Progenitor cell of endocrine pancreas (in vitro differentiated cells): ENCODE measurements at regions not wholly inside any gene's neighbourhood (a gene's known extent, or its start where the extent isn't known, plus 50 kb on each side); places are given as distances from the start of the nearest gene placed in this dataset.
A peak's percentile ranks its signal among the peaks of the same experiment; 100 is the strongest.
"Not testable (repeated sequence)": the region's sequence is repeated elsewhere in the genome, so short reads cannot be mapped to it uniquely, and the experiment has no call there.

Source experiments
- DNase-seq: peaks from one replicate; pipeline ENCODE4 v3.0.0; 2021; ENCODE audit warnings: low spot score; ENCODE audit not compliant: unreplicated experiment
- H3K27ac Mint-ChIP-seq: 2 replicates; pipeline ENCODE4 v1.8.0; 2021; ENCODE audit warnings: mild to moderate bottlenecking, moderate library complexity, mixed read lengths
- H3K27me3 Mint-ChIP-seq: 2 replicates; pipeline ENCODE4 v1.8.0; 2021; ENCODE audit warnings: mixed read lengths
- H3K36me3 Mint-ChIP-seq: 2 replicates; pipeline ENCODE4 v1.8.0; 2022; ENCODE audit warnings: mixed read lengths; ENCODE audit not compliant: insufficient read depth
- H3K4me1 Mint-ChIP-seq: 2 replicates; pipeline ENCODE4 v1.8.0; 2021; ENCODE audit warnings: low read depth, mixed read lengths
- H3K4me3 Mint-ChIP-seq: 2 replicates; pipeline ENCODE4 v1.8.0; 2021; ENCODE audit warnings: low read depth, mild to moderate bottlenecking, moderate library complexity, mixed read lengths
- H3K9me3 Mint-ChIP-seq: 2 replicates; pipeline ENCODE4 v1.8.0; 2021; ENCODE audit warnings: low read depth, mixed read lengths
- CTCF ChIP-seq: fragments of 200-600 bp; sonication (generic); IDR thresholded peaks from one replicate; pipeline ENCODE4 v1.5.0; 2021; ENCODE audit warnings: antibody characterized with exemption, mild to moderate bottlenecking; ENCODE audit not compliant: unreplicated experiment

GRCh38 chr15:95032156-95032555, 800.8 kb downstream of the MCTP2 start:
- DNase-seq: no peak
- H3K27ac Mint-ChIP-seq: no peak overlapping the region
- H3K9me3 Mint-ChIP-seq: peaks cover 9% of the 10 kb centered on the region
- no peaks in the 10 kb centered on the region for H3K4me1 Mint-ChIP-seq
- no peak overlapping the region for H3K4me3 Mint-ChIP-seq
- no peaks in the 10 kb centered on the region for H3K27me3 Mint-ChIP-seq
- no peak for TF ChIP-seq CTCF
- peaks cover 1% of the 10 kb centered on the region for H3K36me3 Mint-ChIP-seq

GRCh38 chr15:95035106-95035505, 803.7 kb downstream of the MCTP2 start:
- Mint-ChIP-seq H3K4me3 (no peak overlapping the region), H3K9me3 (peaks cover 15% of the 10 kb centered on the region), H3K4me1 (no peaks in the 10 kb centered on the region), H3K27me3 (no peaks in the 10 kb centered on the region), H3K27ac (peak overlapping the region; percentile 6), H3K36me3 (peaks cover 1% of the 10 kb centered on the region)
- no peak for DNase-seq
- no peak for TF ChIP-seq CTCF

DNA sequence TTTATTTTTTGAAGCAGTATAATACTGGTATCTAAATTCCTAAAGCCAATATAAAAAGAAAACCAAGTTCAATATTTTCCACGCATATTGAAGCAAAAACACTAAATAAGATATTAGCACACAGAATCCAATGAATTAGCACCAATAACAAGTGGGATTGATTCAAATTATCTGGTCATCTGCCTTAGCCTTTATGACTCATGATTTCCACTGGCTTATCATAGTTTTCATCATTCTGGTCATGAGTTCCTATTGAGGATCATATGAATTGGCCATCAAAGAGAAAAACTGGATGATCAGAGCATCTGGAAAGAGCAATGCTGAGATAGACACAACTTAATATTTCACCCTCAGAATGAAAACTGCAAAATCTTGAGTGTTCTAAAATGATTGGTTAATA, 809.9 kb downstream of the MCTP2 start:
- Mint-ChIP-seq H3K27me3 (no peaks in the 10 kb centered on the region), H3K36me3 (no peaks in the 10 kb centered on the region), H3K9me3 (peaks cover 6% of the 10 kb centered on the region)

GRCh38 chr15:95043236-95043932, 812.0 kb downstream of the MCTP2 start:
- H3K36me3 Mint-ChIP-seq, H3K4me3 Mint-ChIP-seq, H3K27ac Mint-ChIP-seq, H3K27me3 Mint-ChIP-seq, H3K4me1 Mint-ChIP-seq, DNase-seq: not testable (repeated sequence)
- peaks cover 13% of the 10 kb centered on the region for H3K9me3 Mint-ChIP-seq

More for the DNA sequence above, 809.9 kb downstream of the MCTP2 start:
- DNase-seq: no peak
- no peaks in the 10 kb centered on the region for H3K4me1 Mint-ChIP-seq
- no peak overlapping the region for H3K4me3 Mint-ChIP-seq
- H3K27ac Mint-ChIP-seq: no peak overlapping the region
- no peak for TF ChIP-seq CTCF

DNA sequence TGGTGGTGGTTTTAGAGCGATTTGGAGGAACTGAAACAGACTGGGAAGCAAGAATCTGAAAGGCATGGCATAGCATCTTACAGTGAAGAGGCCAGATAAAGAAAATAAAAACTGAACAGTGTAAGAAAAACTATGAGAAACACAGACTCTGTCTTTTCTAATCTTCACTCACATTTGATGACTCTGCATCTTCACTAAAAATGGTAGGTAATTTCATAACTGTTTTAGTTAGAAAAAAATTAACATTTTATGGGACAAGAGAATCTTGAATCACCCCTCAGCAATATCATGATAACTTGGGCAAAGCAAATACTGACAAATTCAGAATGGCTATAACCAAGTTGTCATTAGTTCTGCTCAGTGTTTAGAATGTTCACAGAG, 812.6 kb downstream of the MCTP2 start:
- TF ChIP-seq CTCF: no peak
- Mint-ChIP-seq H3K9me3 (peaks cover 14% of the 10 kb centered on the region), H3K36me3 (peaks cover 2% of the 10 kb centered on the region), H3K27me3 (no peaks in the 10 kb centered on the region), H3K4me1 (no peaks in the 10 kb centered on the region), H3K4me3 (no peak overlapping the region), H3K27ac (no peak overlapping the region)
- DNase-seq: no peak

DNA sequence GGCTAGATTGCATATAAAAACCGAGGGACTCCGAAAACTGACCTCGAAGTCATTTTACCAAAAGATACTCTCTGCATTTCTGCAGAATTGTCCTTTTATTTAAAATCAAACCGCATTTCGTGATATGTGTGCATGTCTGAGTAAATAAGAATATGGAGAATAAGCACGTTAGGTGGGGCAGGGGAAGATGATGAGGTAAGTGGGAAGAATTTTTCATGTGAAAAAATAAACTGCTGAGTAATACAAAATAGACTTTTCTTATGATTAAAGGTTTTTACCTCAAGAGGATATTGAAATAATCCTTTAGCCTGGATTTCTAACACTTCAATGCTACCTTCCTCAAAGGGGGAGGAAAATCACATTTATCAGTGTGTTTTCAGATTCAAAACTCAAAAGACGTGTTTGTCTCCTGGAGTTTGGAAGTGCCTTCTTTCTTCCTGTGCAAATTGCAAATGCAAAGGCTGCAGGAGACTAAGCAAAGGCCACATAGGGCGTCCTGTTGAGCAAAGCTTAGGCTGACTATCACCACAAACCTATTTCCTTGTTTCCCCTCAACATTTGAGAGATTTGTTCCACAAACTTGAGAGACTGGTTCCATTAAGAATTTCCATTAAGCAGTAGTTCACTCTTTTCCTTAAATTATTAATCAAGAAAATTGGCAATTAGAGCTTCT, 813.5 kb downstream of the MCTP2 start:
- Mint-ChIP-seq H3K36me3 (peaks cover 2% of the 10 kb centered on the region), H3K9me3 (peaks cover 20% of the 10 kb centered on the region), H3K4me1 (no peaks in the 10 kb centered on the region), H3K27ac (no peak overlapping the region), H3K4me3 (no peak overlapping the region), H3K27me3 (no peaks in the 10 kb centered on the region)
- no peak for DNase-seq
- TF ChIP-seq CTCF: no peak
